HG03565 (cell line): ENCODE measurements at regions not wholly inside any gene's neighbourhood (a gene's known extent, or its start where the extent isn't known, plus 50 kb on each side); places are given as distances from the start of the nearest gene placed in this dataset.
"Not testable (repeated sequence)": the region's sequence is repeated elsewhere in the genome, so short reads cannot be mapped to it uniquely, and the experiment has no call there.

Source experiments
- ATAC-seq: cut with Tn5 transposase; IDR thresholded peaks from one replicate; pipeline ENCODE4 v1.9.1; 2021; ENCODE audit warnings: mild to moderate bottlenecking, moderate library complexity; ENCODE audit not compliant: unreplicated experiment

DNA sequence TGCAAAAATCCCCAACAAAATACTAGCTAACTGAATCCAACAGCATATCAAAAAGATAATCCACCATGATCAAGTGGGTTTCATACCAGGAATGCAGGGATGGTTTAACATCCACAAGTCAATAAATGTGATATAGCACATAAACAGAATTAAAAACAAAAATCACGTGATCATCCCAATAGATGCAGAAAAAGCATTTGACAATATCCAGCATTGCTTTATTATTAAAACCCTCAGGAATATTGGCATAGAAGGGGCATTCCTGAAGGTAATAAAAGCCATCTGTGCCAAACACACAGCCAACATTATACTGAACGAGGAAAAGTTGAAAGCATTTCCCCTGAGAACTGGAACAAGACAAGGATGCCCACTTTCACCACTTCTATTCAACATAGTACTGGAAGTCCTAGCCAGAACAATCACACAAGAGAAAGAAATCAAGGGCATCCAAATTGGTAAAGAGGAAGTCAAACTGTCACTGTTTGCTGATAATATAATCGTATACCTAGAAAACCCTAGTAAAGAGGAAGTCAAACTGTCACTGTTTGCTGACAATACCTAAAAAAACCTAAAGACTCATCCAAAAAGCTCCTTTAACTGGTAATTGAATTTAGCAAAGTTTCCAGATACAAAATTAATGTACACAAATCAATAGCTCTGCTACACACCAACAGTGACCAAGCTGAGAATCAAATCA lies 109.8 kb downstream of the RNASET2 start:
- not testable (repeated sequence) for ATAC-seq

GRCh38 chr6:166842607-166843006 lies 113.7 kb downstream of the RNASET2 start:
- ATAC-seq, result no peak

DNA sequence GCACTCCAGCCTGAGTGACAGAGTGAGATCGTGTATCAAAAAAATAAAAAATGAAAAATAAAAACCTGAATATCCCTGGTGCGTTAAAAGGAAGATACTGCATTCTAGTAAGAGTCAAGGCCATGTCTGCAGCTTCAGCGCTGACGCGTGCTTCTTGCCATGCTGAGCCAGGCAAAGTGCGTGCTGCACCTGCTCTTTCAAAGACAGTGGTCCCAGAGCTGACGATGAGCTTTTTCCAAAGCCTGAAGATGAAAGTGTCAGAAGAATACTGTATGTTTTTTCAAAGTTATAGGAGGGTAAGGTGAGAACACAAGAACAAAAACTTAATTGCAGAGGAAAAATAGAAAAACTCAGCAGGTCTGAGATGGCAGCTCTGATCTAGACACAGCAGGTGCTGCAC lies 115.1 kb downstream of the RNASET2 start:
- ATAC-seq, result no peak

DNA sequence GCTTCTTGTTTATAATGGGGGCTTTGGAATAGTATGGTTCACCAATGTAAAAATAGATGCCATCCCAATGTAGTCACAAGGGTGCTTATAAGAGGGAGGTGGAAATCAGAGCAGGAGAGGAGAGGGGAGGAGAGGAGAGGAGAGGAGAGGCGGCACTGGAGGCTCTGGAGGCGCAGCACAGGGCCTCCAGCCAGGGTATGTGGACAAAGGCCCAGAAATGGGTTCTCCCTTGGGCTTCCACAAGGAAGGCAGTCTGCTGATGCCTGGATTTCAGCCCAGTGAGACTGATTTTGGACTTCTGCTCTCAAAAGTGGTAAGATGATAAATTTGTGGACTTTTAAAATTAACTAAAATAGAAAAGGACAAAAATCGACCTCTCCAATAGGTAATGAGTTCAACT lies 116.8 kb downstream of the RNASET2 start:
- ATAC-seq, result no peak

GRCh38 chr6:166838987-166839386 lies 117.4 kb downstream of the RNASET2 start:
- no peak for ATAC-seq

DNA sequence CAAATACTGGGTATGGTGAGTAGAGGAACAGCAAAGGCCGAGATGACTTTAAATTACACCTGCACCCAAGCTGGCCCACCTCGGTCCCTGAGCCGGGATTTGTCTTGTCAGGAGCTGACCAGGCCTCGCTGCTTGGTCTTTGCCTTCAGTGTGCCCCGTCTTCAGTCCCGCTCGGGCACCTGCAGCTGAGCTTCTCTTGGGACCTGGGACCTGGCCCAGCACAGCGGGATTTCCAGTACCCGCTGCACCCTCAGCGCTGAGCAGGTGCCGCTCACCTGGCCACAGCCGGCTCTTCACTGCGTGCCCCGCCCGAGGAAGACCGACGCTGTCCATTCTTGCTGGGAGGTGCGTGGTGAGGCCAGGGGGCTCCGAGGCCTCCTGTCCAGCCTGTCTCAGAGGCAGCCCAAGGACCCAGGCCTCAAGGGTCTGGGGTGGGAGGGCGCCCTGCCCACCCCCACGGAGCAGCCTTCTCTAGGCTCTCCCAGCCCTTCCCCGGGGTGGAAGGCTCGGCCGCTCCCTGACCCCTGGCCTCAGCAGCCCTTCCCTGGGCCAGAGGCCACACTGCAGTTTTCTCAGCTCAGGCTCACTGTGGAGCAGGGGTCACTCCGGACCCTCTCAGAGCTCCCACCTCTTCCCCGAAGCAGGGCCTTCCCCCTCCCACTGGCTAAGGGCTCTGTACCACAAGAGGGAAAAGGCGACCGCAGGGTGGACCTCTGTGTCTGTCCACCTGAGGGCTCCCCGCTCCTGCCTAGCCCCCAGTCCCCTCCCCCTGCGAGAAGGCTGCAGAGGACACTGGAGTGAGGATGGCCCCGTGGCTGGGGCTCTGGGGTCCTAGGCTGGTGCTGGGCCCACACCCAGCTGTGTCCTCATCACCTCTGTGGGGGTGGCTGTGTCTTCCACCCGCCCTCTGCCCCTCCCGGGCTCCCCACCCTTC lies 119.3 kb downstream of the RNASET2 start:
- no peak for ATAC-seq

DNA sequence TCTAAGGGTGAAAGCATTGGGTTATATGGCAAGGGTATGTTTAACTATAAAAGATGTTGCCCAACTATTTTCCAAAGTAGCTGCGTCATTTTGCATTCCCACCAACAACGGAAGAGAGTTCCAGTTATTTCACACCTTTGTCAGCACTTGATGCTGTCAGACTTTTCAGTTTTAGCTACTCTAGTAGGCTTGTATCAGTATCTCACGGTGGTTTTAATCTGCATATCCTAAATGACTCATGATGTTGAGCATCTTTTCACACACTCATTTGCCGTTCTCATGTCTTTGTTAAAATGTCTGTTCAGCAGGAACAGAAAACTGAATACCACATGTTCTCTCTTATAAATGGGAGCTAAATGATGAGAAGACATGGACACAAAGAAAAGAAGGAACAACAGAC lies 122.3 kb downstream of the RNASET2 start:
- ATAC-seq, result no peak

DNA sequence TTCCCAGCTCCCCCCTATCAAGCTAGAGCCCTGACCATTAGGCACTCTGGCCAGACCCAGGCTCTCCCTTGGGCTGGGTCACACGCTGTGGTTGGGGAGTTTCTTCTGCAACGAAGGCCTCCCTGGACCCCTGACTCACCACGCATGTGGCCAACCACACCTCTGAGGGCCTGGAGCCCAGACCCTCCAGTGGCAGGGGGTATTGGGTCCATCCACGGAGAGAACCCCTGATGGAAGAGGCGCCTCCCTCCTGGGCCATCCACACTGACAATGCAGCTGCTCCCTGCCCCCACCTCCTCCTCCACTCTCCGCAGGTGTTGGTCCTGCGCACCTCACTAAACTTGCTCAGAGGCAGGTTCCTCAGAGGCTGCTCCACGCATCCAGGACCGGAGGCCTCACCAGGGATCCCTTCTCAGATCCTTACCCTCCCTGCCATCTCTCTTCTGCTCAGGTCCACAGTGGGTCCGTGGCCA lies 125.4 kb downstream of the RNASET2 start:
- ATAC-seq, result no peak

- ATAC-seq, result peak; percentile 91
Observed at GRCh38 chr6:166830185-166830890, 126.0 kb downstream of the RNASET2 start.

DNA sequence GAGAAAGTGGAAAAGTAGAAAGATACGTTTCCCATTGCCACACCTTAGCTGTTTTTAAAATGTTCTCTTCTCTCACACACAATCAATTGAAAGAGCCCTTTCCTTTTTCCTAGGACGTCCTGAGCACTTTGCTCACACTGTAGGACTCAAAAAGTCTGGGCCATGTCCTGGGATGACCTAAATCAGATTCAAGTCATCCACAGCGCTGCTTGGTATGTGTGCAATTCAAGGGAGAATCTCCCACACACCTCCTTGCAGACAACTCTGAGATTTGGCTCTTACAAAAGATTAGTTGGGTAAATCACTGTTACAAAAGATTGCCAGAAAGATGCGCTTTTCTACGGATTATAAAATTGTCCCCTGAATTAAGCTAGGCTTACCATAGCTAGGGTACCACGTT lies 130.1 kb downstream of the RNASET2 start:
- ATAC-seq, result no peak

GRCh38 chr6:166825553-166826145 lies 130.7 kb downstream of the RNASET2 start:
- ATAC-seq, result no peak

- ATAC-seq, result no peak
Observed at GRCh38 chr6:166824880-166825250, 131.5 kb downstream of the RNASET2 start.

- ATAC-seq, result no peak
Observed at GRCh38 chr6:166824146-166824879, 132.0 kb downstream of the RNASET2 start.

DNA sequence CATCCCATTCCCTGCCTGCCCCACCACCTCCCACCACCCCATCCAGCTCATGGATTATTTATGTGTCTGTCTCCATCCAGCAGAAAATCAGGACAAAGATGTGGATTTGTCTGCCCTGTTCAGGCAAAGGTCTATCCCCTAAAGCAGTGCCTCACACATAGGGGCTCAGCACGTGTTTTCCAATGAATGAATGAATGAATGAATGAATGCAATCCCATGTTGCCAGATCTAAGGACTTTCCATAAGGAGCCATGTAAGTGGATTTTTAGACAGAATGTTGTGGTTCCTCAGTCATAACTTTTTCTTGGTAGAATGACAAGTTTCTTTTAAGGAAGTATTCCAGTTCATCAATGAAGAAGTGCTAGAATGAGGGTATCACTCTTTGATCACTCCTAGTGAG lies 133.7 kb downstream of the RNASET2 start:
- no peak for ATAC-seq

DNA sequence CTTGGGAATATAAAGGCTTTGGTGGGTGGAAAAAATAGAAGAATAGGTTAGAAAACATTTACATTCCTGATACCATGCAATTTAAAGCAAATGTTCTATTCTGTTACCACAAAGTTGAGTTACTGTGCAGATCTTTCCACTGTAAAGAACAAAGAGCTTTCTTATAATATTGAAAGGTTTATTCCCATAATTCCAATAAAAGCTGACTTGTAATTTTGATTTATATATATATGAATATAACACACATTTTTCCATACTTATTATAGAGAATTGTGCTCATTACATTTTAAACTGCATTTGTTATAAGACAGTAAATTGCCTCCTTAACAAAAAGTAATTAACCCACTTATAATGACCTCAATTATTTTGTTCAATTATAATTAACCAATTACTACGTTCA lies 135.9 kb downstream of the RNASET2 start:
- no peak for ATAC-seq

- ATAC-seq, result no peak
Observed at GRCh38 chr6:166820070-166820469, 136.3 kb downstream of the RNASET2 start.

DNA sequence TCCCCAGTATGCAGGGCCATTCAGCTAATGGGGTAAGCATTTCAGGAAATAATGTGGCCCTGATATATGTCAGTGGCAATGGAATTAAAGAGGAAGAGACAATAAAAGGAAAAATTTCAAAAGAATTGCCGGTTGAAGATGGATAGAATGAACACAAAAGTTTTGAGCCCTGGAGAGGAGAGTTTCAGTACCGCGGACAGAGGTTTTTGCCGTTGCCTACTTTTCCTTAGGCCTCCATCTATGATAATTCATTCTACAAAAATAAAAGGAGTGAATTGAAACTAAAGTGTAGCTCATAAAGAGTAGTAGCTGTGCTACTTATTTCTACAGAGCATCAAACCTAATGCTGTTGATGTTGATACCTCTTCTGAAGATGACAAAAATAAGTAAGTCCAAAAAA lies 140.7 kb downstream of the RNASET2 start:
- no peak for ATAC-seq

DNA sequence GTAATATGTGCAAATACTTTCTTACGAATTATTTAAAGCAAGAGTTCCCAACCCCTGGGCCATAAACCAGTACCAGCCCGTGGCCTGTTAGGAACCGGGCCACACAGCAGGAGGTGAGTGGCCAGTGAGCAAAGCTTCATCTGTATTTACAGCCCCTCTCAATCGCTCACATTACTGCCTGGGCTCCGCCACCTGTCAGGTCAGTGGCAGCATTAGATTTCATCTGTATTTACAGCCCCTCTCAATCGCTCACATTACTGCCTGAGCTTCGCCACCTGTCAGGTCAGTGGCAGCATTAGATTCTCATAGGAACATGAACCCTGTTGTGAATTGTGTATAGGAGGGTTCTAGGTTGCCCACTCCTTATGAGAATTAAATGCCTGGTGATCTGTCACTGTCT lies 142.0 kb downstream of the RNASET2 start:
- ATAC-seq, result no peak

DNA sequence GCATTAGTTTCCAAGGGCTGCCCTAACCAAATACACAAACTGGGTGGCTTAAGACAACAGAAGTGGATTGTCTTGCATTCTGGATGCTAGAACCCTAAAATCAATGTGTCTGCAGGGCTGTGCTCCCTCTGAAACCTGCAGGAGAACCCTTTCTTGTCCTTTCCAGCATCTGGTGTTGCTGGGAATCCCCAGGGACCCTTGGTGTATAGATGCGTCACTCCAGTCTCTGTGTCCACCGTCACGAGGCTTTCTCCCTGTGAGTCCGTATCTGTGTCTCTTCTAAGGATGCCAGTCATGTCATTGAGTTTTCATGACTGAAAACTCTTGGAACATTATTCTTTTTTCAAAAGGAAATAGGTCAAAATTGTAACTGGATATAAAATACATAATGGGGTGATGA lies 142.9 kb downstream of the RNASET2 start:
- ATAC-seq, result no peak

DNA sequence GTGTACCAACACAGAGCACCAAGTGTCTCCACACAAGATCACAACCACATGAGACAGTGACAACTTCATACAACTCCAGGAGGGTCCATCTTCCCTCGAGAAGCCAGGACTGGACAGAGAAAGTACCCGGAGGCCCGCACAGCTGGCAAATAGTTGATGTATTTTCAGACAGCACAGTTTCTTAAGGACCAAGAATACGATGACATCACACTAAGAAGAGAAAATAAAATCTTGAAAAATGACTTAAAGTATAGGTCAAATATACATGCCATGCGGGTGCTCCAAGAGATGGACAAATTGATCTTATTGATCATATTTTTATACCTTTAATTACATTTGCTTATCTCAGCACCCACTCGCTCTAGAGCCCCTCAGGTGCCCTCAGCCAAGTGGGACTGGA lies 145.5 kb downstream of the RNASET2 start:
- no peak for ATAC-seq
